ENCODE measurements at regions not wholly inside any gene's neighbourhood (a gene's known extent, or its start where the extent isn't known, plus 50 kb on each side); places are given as distances from the start of the nearest gene placed in this dataset.
"Not testable (repeated sequence)": the region's sequence is repeated elsewhere in the genome, so short reads cannot be mapped to it uniquely, and the experiment has no call there.

DNA sequence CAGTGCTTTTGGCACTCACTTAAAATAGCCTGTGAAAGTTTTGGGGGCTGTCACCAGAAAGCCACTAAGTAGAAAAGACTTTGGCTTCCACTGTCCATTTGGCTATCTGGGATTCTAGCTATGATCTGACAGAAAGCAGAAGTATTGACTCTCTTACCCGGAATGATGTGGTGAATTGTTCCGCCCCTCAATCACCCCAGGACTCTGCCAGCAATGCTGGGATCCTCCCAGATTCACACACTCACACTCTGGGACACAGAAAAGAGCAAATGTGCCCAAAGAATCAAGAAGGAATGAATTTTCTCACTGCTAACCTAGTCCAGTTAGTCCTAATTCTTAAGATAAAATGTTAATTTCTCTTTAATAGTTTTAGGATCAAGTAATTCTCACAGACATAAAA is 576.9 kb downstream of the BNC2 start:
- Histone ChIP-seq H3K27me3 (replicated peaks) (no peaks in the 10 kb centered on the region), H3K27ac (no peak overlapping the region), H3K36me3 (replicated peaks) (no peaks in the 10 kb centered on the region), H3K4me3 (ENCODE audit: low read depth, low read length) (no peak overlapping the region)
- DNase-seq: no peak
- in situ Hi-C loops (cut with HindIII; ENCODE audit: low pct_ligation_motif_present, low sequenced_read_pairs): no loop called here
- TF ChIP-seq, protein P1, sequence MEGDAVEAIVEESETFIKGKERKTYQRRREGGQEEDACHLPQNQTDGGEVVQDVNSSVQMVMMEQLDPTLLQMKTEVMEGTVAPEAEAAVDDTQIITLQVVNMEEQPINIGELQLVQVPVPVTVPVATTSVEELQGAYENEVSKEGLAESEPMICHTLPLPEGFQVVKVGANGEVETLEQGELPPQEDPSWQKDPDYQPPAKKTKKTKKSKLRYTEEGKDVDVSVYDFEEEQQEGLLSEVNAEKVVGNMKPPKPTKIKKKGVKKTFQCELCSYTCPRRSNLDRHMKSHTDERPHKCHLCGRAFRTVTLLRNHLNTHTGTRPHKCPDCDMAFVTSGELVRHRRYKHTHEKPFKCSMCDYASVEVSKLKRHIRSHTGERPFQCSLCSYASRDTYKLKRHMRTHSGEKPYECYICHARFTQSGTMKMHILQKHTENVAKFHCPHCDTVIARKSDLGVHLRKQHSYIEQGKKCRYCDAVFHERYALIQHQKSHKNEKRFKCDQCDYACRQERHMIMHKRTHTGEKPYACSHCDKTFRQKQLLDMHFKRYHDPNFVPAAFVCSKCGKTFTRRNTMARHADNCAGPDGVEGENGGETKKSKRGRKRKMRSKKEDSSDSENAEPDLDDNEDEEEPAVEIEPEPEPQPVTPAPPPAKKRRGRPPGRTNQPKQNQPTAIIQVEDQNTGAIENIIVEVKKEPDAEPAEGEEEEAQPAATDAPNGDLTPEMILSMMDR (IDR thresholded peaks at IDR 0.05; ENCODE audit: low read depth, low read length, missing control alignments): no peak

- DNase-seq: no peak
- Histone ChIP-seq H3K36me3 (replicated peaks) (no peaks in the 10 kb centered on the region), H3K27ac (no peak overlapping the region), H3K4me3 (ENCODE audit: low read depth, low read length) (no peak overlapping the region), H3K27me3 (replicated peaks) (no peaks in the 10 kb centered on the region)
- in situ Hi-C loops (cut with HindIII; ENCODE audit: low pct_ligation_motif_present, low sequenced_read_pairs): no loop called here
- TF ChIP-seq, protein P1 (IDR thresholded peaks at IDR 0.05; ENCODE audit: low read depth, low read length, missing control alignments): no peak
These were observed 576.2 kb downstream of the BNC2 start for GRCh38 chr9:16294133-16294770.

- in situ Hi-C loops (cut with HindIII; ENCODE audit: low pct_ligation_motif_present, low sequenced_read_pairs): not testable (repeated sequence)
These were observed 575.5 kb downstream of the BNC2 start for GRCh38 chr9:16294940-16295339.

DNA sequence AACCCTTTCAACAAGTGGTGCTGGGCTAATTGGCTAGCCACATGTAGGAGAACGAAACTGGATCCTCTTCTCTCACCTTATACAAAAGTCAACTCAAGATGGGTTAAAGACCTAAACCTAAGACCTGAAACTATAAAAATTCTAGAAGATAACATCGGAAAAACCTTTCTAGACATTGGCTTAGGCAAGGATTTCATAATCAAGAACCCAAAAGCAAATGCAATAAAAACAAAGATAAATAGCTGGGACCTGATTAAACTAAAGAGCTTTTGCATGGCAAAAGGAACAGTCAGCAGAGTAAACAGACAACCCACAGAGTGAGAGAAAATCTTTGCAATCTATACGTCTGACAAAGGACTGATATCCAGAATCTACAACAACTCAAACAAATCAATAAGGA is 571.1 kb downstream of the BNC2 start:
- in situ Hi-C loops (cut with HindIII; ENCODE audit: low pct_ligation_motif_present, low sequenced_read_pairs); H3K27me3 ChIP-seq (replicated peaks): not testable (repeated sequence)

More at GRCh38 chr9:16294940-16295339, 575.5 kb downstream of the BNC2 start:
- not testable (repeated sequence) for H3K27ac ChIP-seq; H3K27me3 ChIP-seq (replicated peaks); DNase-seq; H3K4me3 ChIP-seq (ENCODE audit: low read depth, low read length); H3K36me3 ChIP-seq (replicated peaks)

GRCh38 chr9:16303506-16303905 is 567.0 kb downstream of the BNC2 start:
- H3K27ac ChIP-seq: no peak overlapping the region
- TF ChIP-seq, protein P1 (IDR thresholded peaks at IDR 0.05; ENCODE audit: low read depth, low read length, missing control alignments): no peak
- in situ Hi-C loops (cut with HindIII; ENCODE audit: low pct_ligation_motif_present, low sequenced_read_pairs): no loop called here

More for the DNA sequence above, 571.1 kb downstream of the BNC2 start:
- not testable (repeated sequence) for H3K27ac ChIP-seq; H3K36me3 ChIP-seq (replicated peaks); DNase-seq; H3K4me3 ChIP-seq (ENCODE audit: low read depth, low read length)

GRCh38 chr9:16304301-16304700 is 566.2 kb downstream of the BNC2 start:
- no peaks in the 10 kb centered on the region for H3K27me3 ChIP-seq (replicated peaks)
- DNase-seq: no peak
- H3K36me3 ChIP-seq (replicated peaks): no peaks in the 10 kb centered on the region
- no peak overlapping the region for H3K27ac ChIP-seq
- H3K4me3 ChIP-seq (ENCODE audit: low read depth, low read length): no peak overlapping the region
- in situ Hi-C loops (cut with HindIII; ENCODE audit: low pct_ligation_motif_present, low sequenced_read_pairs): no loop called here
- TF ChIP-seq, protein P1 (IDR thresholded peaks at IDR 0.05; ENCODE audit: low read depth, low read length, missing control alignments): no peak

More at GRCh38 chr9:16303506-16303905, 567.0 kb downstream of the BNC2 start:
- no peak overlapping the region for H3K4me3 ChIP-seq (ENCODE audit: low read depth, low read length)
- DNase-seq: no peak
- no peaks in the 10 kb centered on the region for H3K36me3 ChIP-seq (replicated peaks)
- H3K27me3 ChIP-seq (replicated peaks): no peaks in the 10 kb centered on the region

DNA sequence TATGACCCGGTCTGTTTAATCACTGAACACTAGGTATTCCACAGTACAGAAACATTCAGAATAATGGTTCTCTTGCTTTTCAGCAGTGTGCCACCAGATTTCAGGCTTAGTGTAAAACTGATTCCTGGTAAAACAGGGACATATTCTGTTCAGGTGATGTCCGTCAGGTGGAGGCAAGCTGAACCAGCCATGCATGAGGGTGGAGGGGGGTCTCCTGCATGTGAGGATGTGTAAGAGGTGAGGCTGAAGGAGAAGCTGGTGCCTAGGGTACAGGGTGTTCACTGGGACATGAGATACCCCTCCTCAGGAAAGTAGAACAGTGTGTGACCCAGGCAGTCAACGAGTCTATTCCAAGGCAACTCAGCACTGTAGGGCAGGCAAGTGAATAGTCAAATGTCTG is 563.9 kb downstream of the BNC2 start:
- Histone ChIP-seq H3K27me3 (replicated peaks) (no peaks in the 10 kb centered on the region), H3K4me3 (ENCODE audit: low read depth, low read length) (no peak overlapping the region), H3K27ac (no peak overlapping the region), H3K36me3 (replicated peaks) (no peaks in the 10 kb centered on the region)
- TF ChIP-seq, protein P1 (IDR thresholded peaks at IDR 0.05; ENCODE audit: low read depth, low read length, missing control alignments): no peak
- in situ Hi-C loops (cut with HindIII; ENCODE audit: low pct_ligation_motif_present, low sequenced_read_pairs): no loop called here
- no peak for DNase-seq
